ENCODE measurements at regions not wholly inside any gene's neighbourhood (a gene's known extent, or its start where the extent isn't known, plus 50 kb on each side); places are given as distances from the start of the nearest gene placed in this dataset.
"Not testable (repeated sequence)": the region's sequence is repeated elsewhere in the genome, so short reads cannot be mapped to it uniquely, and the experiment has no call there.

- not testable (repeated sequence) for H3K4me2 ChIP-seq (ENCODE audit: low read depth, low read length, poor library complexity, severe bottlenecking); H3K9me2 ChIP-seq (replicated peaks; ENCODE audit: insufficient read depth, low read length); H3K4me3 ChIP-seq (ENCODE audit: insufficient read depth, low read length, poor library complexity, severe bottlenecking); H3K9me3 ChIP-seq (ENCODE audit: insufficient read depth, low read length); H3K9ac ChIP-seq (ENCODE audit: low read length); H3K27ac ChIP-seq (ENCODE audit: low read depth, low read length); H3K36me3 ChIP-seq (ENCODE audit: low read length); H3K79me2 ChIP-seq (ENCODE audit: insufficient read depth, low read length); H3K27me3 ChIP-seq (ENCODE audit: low read length); H3F3A ChIP-seq (ENCODE audit: insufficient read depth); H4K20me1 ChIP-seq (ENCODE audit: low read depth, low read length); H2AFZ ChIP-seq (ENCODE audit: low read depth, low read length, severe bottlenecking)
Observed at GRCh38 chr16:70061671-70062218, 52.4 kb upstream of the PDPR start.

DNA sequence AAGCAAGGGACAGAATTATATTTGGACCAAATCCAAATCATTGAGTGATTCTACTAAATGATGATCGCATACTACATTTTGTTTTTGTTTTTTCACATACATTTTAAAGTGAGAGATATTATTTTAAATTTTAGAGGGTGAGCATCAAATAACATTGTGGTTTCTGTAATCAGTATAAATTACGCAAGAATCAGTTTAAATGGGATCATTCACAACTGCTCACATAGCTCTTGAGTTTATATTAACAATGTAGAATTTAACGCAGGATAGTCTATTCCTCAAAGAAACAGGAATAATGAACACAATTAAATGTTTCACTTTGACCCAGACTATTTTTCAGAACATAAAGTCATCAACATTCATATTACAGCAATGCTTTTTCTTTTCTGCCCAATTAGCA is 51.2 kb upstream of the PDPR start:
- not testable (repeated sequence) for H4K20me1 ChIP-seq (ENCODE audit: low read depth, low read length); H3K4me2 ChIP-seq (ENCODE audit: low read depth, low read length, poor library complexity, severe bottlenecking); H3K79me2 ChIP-seq (ENCODE audit: insufficient read depth, low read length)

More for the DNA sequence above, 51.2 kb upstream of the PDPR start:
- not testable (repeated sequence) for H3K4me3 ChIP-seq (ENCODE audit: insufficient read depth, low read length, poor library complexity, severe bottlenecking); H2AFZ ChIP-seq (ENCODE audit: low read depth, low read length, severe bottlenecking); H3F3A ChIP-seq (ENCODE audit: insufficient read depth); H3K9ac ChIP-seq (ENCODE audit: low read length); H3K9me3 ChIP-seq (ENCODE audit: insufficient read depth, low read length); H3K27me3 ChIP-seq (ENCODE audit: low read length); H3K27ac ChIP-seq (ENCODE audit: low read depth, low read length); H3K9me2 ChIP-seq (replicated peaks; ENCODE audit: insufficient read depth, low read length); H3K36me3 ChIP-seq (ENCODE audit: low read length)
